SK-N-SH treated with all-trans-retinoic acid at 6 μM for 48 hours (cell line): ENCODE measurements at regions not wholly inside any gene's neighbourhood (a gene's known extent, or its start where the extent isn't known, plus 50 kb on each side); places are given as distances from the start of the nearest gene placed in this dataset.

Source experiments
- ISL1 ChIP-seq: fragments of 250-450 bp; sonication (Bioruptor Pico); IDR thresholded peaks from 2 replicates; pipeline ENCODE4 v2.1.2; 2022; ENCODE audit warnings: mild to moderate bottlenecking, moderate library complexity
- OSR1 ChIP-seq: fragments of 250-450 bp; sonication (Bioruptor Pico); IDR thresholded peaks from 2 replicates; pipeline ENCODE4 v1.8.0; 2022; ENCODE audit warnings: moderate library complexity, mild to moderate bottlenecking, inconsistent platforms
- PPARA ChIP-seq: fragments of 250-450 bp; sonication (Bioruptor Pico); IDR thresholded peaks from 2 replicates; pipeline ENCODE4 v1.5.0; 2020; ENCODE audit warnings: mild to moderate bottlenecking, borderline replicate concordance
- SNAI2 ChIP-seq: fragments of 250-450 bp; sonication (Bioruptor Pico); IDR thresholded peaks from 2 replicates; pipeline ENCODE4 v1.5.0; 2020; ENCODE audit warnings: mild to moderate bottlenecking, moderate library complexity
- TOX ChIP-seq: fragments of 250-450 bp; sonication (Bioruptor Pico); IDR thresholded peaks from 2 replicates; pipeline ENCODE4 v1.8.0; 2021; ENCODE audit warnings: mild to moderate bottlenecking, moderate library complexity, borderline replicate concordance
- ZFP3 ChIP-seq: fragments of 250-450 bp; sonication (Bioruptor Pico); IDR thresholded peaks from 2 replicates; pipeline ENCODE4 v1.5.0; 2020; ENCODE audit warnings: mild to moderate bottlenecking, moderate library complexity
- ZFP30 ChIP-seq: fragments of 450-650 bp; formaldehyde crosslinking; IDR thresholded peaks from 2 replicates; pipeline ENCODE4 v1.5.0; 2022; ENCODE audit warnings: mild to moderate bottlenecking, moderate library complexity
- ZNF565 ChIP-seq: fragments of 450-650 bp; formaldehyde crosslinking; conservative IDR thresholded peaks from 2 replicates; pipeline ENCODE4 v1.5.0; 2020; ENCODE audit warnings: low read depth, mild to moderate bottlenecking, moderate library complexity
- TF ChIP-seq, protein P1 (sequence below): fragments of 250-450 bp; sonication (Bioruptor Pico); IDR thresholded peaks from 2 replicates; pipeline ENCODE4 v1.8.0; 2020; ENCODE audit warnings: mild to moderate bottlenecking, moderate library complexity, borderline replicate concordance
- TF ChIP-seq, protein P2 (sequence below): fragments of 250-450 bp; sonication (Bioruptor Pico); IDR thresholded peaks from 2 replicates; pipeline ENCODE4 v1.5.1; 2020; ENCODE audit warnings: low read depth, mild to moderate bottlenecking, moderate library complexity
- TF ChIP-seq, protein P3 (sequence below): fragments of 250-450 bp; sonication (Bioruptor Pico); IDR thresholded peaks from 2 replicates; pipeline ENCODE4 v1.5.0; 2020; ENCODE audit warnings: mild to moderate bottlenecking, moderate library complexity

DNA sequence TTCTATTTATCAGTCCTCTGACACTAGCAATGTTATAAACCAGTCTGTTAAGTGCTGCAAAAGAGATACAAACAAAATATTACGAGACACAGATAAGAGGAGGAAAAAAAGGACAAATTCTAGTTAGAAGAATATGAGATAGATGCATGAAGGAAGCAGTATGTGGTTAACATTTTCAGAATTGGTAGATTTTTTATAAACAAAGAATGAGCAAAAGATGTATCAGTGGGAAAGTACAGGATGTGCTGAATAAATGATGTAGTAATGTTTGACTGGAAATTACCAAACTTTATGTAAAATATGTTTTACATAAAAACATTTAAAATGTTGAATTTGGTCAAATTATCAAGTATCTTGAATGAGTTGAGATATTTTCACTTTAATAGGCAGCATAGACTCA lies 574.2 kb downstream of the NUF2 start:
- TF ChIP-seq ZFP3 (no peak), ZNF565 (CRISPR knock-in tag) (no peak), OSR1 (CRISPR knock-in tag) (no peak), TOX (no peak), SNAI2 (no peak), ISL1 (CRISPR knock-in tag) (no peak), PPARA (CRISPR knock-in tag) (no peak), ZFP30 (CRISPR knock-in tag) (no peak)
- TF ChIP-seq, protein P1, sequence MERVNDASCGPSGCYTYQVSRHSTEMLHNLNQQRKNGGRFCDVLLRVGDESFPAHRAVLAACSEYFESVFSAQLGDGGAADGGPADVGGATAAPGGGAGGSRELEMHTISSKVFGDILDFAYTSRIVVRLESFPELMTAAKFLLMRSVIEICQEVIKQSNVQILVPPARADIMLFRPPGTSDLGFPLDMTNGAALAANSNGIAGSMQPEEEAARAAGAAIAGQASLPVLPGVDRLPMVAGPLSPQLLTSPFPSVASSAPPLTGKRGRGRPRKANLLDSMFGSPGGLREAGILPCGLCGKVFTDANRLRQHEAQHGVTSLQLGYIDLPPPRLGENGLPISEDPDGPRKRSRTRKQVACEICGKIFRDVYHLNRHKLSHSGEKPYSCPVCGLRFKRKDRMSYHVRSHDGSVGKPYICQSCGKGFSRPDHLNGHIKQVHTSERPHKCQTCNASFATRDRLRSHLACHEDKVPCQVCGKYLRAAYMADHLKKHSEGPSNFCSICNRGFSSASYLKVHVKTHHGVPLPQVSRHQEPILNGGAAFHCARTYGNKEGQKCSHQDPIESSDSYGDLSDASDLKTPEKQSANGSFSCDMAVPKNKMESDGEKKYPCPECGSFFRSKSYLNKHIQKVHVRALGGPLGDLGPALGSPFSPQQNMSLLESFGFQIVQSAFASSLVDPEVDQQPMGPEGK (CRISPR knock-in tag): no peak
- TF ChIP-seq, protein P2, sequence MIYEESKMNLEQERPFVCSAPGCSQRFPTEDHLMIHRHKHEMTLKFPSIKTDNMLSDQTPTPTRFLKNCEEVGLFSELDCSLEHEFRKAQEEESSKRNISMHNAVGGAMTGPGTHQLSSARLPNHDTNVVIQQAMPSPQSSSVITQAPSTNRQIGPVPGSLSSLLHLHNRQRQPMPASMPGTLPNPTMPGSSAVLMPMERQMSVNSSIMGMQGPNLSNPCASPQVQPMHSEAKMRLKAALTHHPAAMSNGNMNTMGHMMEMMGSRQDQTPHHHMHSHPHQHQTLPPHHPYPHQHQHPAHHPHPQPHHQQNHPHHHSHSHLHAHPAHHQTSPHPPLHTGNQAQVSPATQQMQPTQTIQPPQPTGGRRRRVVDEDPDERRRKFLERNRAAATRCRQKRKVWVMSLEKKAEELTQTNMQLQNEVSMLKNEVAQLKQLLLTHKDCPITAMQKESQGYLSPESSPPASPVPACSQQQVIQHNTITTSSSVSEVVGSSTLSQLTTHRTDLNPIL: no peak
- TF ChIP-seq, protein P3, sequence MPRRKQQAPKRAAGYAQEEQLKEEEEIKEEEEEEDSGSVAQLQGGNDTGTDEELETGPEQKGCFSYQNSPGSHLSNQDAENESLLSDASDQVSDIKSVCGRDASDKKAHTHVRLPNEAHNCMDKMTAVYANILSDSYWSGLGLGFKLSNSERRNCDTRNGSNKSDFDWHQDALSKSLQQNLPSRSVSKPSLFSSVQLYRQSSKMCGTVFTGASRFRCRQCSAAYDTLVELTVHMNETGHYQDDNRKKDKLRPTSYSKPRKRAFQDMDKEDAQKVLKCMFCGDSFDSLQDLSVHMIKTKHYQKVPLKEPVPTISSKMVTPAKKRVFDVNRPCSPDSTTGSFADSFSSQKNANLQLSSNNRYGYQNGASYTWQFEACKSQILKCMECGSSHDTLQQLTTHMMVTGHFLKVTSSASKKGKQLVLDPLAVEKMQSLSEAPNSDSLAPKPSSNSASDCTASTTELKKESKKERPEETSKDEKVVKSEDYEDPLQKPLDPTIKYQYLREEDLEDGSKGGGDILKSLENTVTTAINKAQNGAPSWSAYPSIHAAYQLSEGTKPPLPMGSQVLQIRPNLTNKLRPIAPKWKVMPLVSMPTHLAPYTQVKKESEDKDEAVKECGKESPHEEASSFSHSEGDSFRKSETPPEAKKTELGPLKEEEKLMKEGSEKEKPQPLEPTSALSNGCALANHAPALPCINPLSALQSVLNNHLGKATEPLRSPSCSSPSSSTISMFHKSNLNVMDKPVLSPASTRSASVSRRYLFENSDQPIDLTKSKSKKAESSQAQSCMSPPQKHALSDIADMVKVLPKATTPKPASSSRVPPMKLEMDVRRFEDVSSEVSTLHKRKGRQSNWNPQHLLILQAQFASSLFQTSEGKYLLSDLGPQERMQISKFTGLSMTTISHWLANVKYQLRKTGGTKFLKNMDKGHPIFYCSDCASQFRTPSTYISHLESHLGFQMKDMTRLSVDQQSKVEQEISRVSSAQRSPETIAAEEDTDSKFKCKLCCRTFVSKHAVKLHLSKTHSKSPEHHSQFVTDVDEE (CRISPR knock-in tag): no peak
